ENCODE measurements at regions not wholly inside any gene's neighbourhood (a gene's known extent, or its start where the extent isn't known, plus 50 kb on each side); places are given as distances from the start of the nearest gene placed in this dataset.

GRCh38 chrX:131894995-131895394 is 128.1 kb upstream of the STK26 start:
- DNase-seq (ENCODE audit: low read depth) = no peak

GRCh38 chrX:131895807-131896206 is 127.3 kb upstream of the STK26 start:
- TF ChIP-seq CTCF (conservative IDR thresholded peaks at IDR 0.05; ENCODE audit: low read depth, low read length) = no peak
- no peak for DNase-seq (ENCODE audit: low read depth)
- no peak overlapping the region for H3K4me3 ChIP-seq (ENCODE audit: low read depth, low read length)

More at GRCh38 chrX:131894995-131895394, 128.1 kb upstream of the STK26 start:
- no peak for TF ChIP-seq CTCF (conservative IDR thresholded peaks at IDR 0.05; ENCODE audit: low read depth, low read length)
- H3K4me3 ChIP-seq (ENCODE audit: low read depth, low read length) = no peak overlapping the region

GRCh38 chrX:131901546-131901945 is 121.6 kb upstream of the STK26 start:
- DNase-seq (ENCODE audit: low read depth) = no peak
- no peak overlapping the region for H3K4me3 ChIP-seq (ENCODE audit: low read depth, low read length)
- TF ChIP-seq CTCF (conservative IDR thresholded peaks at IDR 0.05; ENCODE audit: low read depth, low read length) = no peak

- DNase-seq (ENCODE audit: low read depth) = no peak
- H3K4me3 ChIP-seq (ENCODE audit: low read depth, low read length) = no peak overlapping the region
- no peak for TF ChIP-seq CTCF (conservative IDR thresholded peaks at IDR 0.05; ENCODE audit: low read depth, low read length)
Measured at GRCh38 chrX:131907488-131908314, 115.4 kb upstream of the STK26 start.

GRCh38 chrX:131910586-131910985 is 112.5 kb upstream of the STK26 start:
- H3K4me3 ChIP-seq (ENCODE audit: low read depth, low read length) = no peak overlapping the region
- no peak for TF ChIP-seq CTCF (conservative IDR thresholded peaks at IDR 0.05; ENCODE audit: low read depth, low read length)
- no peak for DNase-seq (ENCODE audit: low read depth)

- no peak overlapping the region for H3K4me3 ChIP-seq (ENCODE audit: low read depth, low read length)
- no peak for TF ChIP-seq CTCF (conservative IDR thresholded peaks at IDR 0.05; ENCODE audit: low read depth, low read length)
- DNase-seq (ENCODE audit: low read depth) = no peak
Measured at GRCh38 chrX:131915488-131915887, 107.6 kb upstream of the STK26 start.

GRCh38 chrX:131917588-131917987 is 105.5 kb upstream of the STK26 start:
- no peak for TF ChIP-seq CTCF (conservative IDR thresholded peaks at IDR 0.05; ENCODE audit: low read depth, low read length)
- H3K4me3 ChIP-seq (ENCODE audit: low read depth, low read length) = no peak overlapping the region
- DNase-seq (ENCODE audit: low read depth) = no peak

Data from epithelial cell of proximal tubule (primary cell).